Activated CD8-positive, alpha-beta T cell treated with anti-CD3 and anti-CD28 coated beads, Interleukin-2, amount 10 ng/mL, durations not matched to agents 7 days and 5 days (primary cell): ENCODE measurements at regions not wholly inside any gene's neighbourhood (a gene's known extent, or its start where the extent isn't known, plus 50 kb on each side); places are given as distances from the start of the nearest gene placed in this dataset.

Experiments
- ATAC-seq: fragments of 150-1000 bp; cut with Tn5 transposase; one replicate; pipeline ENCODE4 v1.10.0; 2021; ENCODE audit warnings: moderate library complexity
- CTCF ChIA-PET: fragments of 350-600 bp; sonication (Branson Sonifier 250); formaldehyde crosslinking; loops from one replicate; lab custom pipeline; 2021; ENCODE audit warnings: antibody characterized with exemption; lab: Charles Lee
- POLR2A ChIA-PET: fragments of 350-600 bp; sonication (Branson Sonifier 250); formaldehyde crosslinking; loops from one replicate; lab custom pipeline; 2021; ENCODE audit warnings: antibody characterized with exemption; lab: Charles Lee
- DNase-seq: peaks from one replicate; pipeline ENCODE4 v3.0.0-alpha.2; 2020
- H3K27ac Mint-ChIP-seq: one replicate; pipeline ENCODE4 v1.8.0; 2021; ENCODE audit warnings: mild to moderate bottlenecking, mixed read lengths
- H3K27me3 Mint-ChIP-seq: one replicate; pipeline ENCODE4 v1.8.0; 2021; ENCODE audit warnings: low read depth, mixed read lengths
- H3K36me3 Mint-ChIP-seq: one replicate; pipeline ENCODE4 v1.8.0; 2021; ENCODE audit warnings: low read depth, mixed read lengths
- H3K4me1 Mint-ChIP-seq: one replicate; pipeline ENCODE4 v1.8.0; 2021; ENCODE audit warnings: low read depth, mixed read lengths
- H3K4me3 Mint-ChIP-seq: one replicate; pipeline ENCODE4 v1.8.0; 2021; ENCODE audit warnings: mild to moderate bottlenecking, mixed read lengths
- H3K9me3 Mint-ChIP-seq: one replicate; pipeline ENCODE4 v1.8.0; 2022; ENCODE audit warnings: mixed read lengths; ENCODE audit not compliant: insufficient read depth

DNA sequence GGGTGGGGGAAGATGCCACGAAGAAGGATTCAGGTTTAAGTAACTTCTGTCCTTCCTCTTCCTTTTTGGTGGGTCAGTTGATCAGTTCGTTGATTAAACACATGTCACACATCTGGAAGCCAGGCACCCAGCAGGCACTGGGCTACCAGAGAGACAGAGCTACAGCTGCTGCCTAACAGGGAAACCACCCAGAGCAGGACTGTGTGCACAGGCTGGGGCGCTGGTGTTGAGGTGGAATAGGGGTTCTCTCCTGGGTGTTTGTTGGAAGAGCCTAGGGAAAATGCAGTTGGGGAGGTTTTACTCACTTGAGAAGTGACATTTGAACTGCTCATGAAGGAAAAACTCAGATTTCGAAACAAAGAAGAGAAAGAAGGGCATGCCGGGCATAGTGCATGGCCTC lies 152.4 kb downstream of the IRX5 start:
- POLR2A ChIA-PET = no interaction called here
- ATAC-seq (no peak), DNase-seq (no peak)
- Mint-ChIP-seq H3K4me3 (no peak overlapping the region), H3K27ac (no peak overlapping the region), H3K9me3 (no peaks in the 10 kb centered on the region), H3K27me3 (no peaks in the 10 kb centered on the region), H3K4me1 (no peaks in the 10 kb centered on the region), H3K36me3 (no peaks in the 10 kb centered on the region)
- CTCF ChIA-PET = no interaction called here

DNA sequence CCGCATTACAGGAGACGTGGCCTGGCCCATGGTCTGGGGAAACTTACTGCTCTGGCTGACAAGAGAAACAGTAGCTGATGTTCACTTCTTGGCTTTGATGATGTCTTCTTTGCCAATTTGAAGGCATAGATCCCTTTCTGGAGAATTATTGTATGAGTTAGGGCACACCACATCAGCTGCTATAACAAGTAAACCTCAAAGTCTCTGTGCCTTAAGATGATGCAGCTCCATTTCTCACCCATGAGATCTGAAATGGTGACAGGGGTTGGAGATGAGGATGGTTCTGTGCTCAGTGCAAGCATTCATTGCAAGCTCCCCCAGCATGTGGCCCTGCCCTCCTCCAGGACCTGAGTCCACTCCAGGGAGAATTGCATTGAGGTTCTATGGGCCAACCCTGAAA lies 157.4 kb downstream of the IRX5 start:
- ATAC-seq (no peak), DNase-seq (no peak)
- Mint-ChIP-seq H3K4me3 (no peak overlapping the region), H3K27ac (no peak overlapping the region), H3K9me3 (no peaks in the 10 kb centered on the region), H3K4me1 (no peaks in the 10 kb centered on the region), H3K36me3 (no peaks in the 10 kb centered on the region), H3K27me3 (no peaks in the 10 kb centered on the region)
- POLR2A ChIA-PET = no interaction called here
- CTCF ChIA-PET = no interaction called here

DNA sequence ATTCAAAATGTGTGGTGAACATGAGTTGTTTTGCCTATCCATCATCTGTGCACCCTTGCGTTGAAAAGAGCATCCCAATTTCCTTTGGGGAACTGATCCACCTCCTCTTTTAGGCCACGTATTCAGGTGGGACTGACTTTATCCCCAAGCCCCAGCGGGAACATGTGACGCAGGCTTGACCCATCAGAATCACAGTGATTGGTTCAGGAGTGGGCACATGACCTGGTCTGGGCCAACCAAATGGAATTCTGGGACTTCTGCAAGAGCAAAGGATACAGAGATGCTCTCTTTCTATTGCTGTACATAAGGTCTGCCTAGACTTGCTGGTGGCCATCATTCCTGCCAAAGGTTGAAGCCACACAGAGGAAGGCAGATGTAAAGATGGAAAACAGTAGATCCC lies 158.9 kb downstream of the IRX5 start:
- H3K27ac Mint-ChIP-seq = no peak overlapping the region
- no peaks in the 10 kb centered on the region for H3K4me1 Mint-ChIP-seq
- H3K9me3 Mint-ChIP-seq = no peaks in the 10 kb centered on the region

DNA sequence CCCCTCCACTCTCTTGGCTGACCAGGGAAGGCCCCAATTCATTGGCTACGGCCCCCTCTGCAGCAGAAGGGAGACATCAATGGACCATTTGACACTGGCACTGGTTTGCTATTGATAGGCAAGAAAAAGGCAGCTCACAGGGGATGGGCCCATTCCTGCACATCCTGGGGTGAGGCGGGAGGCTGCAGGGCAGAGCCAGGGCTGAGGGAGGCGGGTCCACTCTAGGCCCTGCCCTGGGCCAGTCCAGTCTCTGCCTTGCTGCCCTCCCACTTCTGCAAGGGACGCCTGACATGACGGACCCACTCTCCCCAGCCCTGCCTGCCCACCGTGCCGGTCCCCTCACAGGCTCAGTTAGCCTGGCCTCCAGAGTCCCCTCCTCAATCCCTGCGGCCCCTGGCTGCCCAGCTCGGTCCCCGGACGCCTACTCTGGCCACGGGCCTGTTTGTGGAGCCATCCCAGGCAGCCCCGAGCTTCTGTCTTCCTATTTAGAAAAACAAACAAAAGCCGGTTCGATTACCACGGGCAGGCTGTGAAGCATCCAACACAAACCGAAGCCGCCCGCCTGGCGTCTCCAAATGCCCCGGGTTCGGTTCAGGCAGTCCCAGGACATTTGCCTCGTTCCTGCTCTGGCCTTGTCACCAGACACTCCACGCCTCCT lies 160.7 kb downstream of the IRX5 start:
- Mint-ChIP-seq H3K4me1 (no peaks in the 10 kb centered on the region), H3K9me3 (no peaks in the 10 kb centered on the region), H3K36me3 (no peaks in the 10 kb centered on the region), H3K4me3 (no peak overlapping the region), H3K27me3 (no peaks in the 10 kb centered on the region), H3K27ac (no peak overlapping the region)
- no peak for DNase-seq
- POLR2A ChIA-PET = no interaction called here
- no peak for ATAC-seq
- CTCF ChIA-PET = no interaction called here

More for the DNA sequence above, 158.9 kb downstream of the IRX5 start:
- no peaks in the 10 kb centered on the region for H3K27me3 Mint-ChIP-seq
- ChIA-PET POLR2A (no interaction called here), CTCF (no interaction called here)
- DNase-seq = no peak
- no peak overlapping the region for H3K4me3 Mint-ChIP-seq
- ATAC-seq = no peak
- no peaks in the 10 kb centered on the region for H3K36me3 Mint-ChIP-seq

DNA sequence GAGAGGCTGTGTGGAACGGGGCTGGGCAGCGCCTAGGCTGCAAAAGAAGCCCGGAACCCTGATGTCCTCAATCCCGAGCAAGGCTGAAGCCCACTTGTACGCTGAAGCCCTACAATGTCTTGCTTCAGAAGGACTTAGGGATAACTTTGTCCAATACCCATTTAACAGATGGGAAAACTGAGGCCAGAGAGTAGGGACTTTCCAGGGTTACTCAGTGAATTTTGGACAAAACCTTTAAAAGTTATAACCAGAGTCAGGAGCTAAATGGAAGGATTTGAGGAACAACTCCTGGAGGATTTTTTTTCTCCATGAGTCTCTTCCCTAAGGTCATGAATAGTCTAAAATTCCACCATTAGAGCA lies 161.2 kb downstream of the IRX5 start:
- DNase-seq (no peak), ATAC-seq (no peak)
- ChIA-PET CTCF (no interaction called here), POLR2A (no interaction called here)
- H3K27ac Mint-ChIP-seq = no peak overlapping the region
- H3K4me3 Mint-ChIP-seq = no peak overlapping the region
- H3K9me3 Mint-ChIP-seq = no peaks in the 10 kb centered on the region
- no peaks in the 10 kb centered on the region for H3K27me3 Mint-ChIP-seq
- no peaks in the 10 kb centered on the region for H3K4me1 Mint-ChIP-seq
- no peaks in the 10 kb centered on the region for H3K36me3 Mint-ChIP-seq

DNA sequence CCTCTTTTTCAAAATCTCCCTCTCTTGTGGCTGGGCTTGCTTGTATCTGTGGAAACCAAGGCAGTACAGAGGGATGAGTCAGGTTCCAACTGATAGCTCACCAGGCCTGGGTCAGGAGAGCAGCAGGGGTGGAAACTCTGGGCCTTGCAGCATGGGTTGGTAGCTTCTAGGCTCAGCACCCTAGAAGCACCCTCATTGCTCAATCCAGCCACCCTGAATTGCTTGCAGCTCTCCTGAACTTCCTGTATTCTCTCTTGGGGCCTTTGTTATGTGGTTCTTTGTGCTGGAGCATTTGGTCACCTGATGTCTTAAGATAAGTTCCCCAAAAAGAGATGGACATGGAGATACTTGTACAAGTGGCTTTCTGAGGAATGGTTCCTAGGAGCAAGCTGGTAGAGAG lies 169.4 kb downstream of the IRX5 start:
- no peak overlapping the region for H3K27ac Mint-ChIP-seq
- no peak for ATAC-seq
- no peaks in the 10 kb centered on the region for H3K9me3 Mint-ChIP-seq
- no peak overlapping the region for H3K4me3 Mint-ChIP-seq
- ChIA-PET POLR2A (no interaction called here), CTCF (no interaction called here)
- no peak for DNase-seq
- no peaks in the 10 kb centered on the region for H3K27me3 Mint-ChIP-seq
- no peaks in the 10 kb centered on the region for H3K36me3 Mint-ChIP-seq
- no peaks in the 10 kb centered on the region for H3K4me1 Mint-ChIP-seq

DNA sequence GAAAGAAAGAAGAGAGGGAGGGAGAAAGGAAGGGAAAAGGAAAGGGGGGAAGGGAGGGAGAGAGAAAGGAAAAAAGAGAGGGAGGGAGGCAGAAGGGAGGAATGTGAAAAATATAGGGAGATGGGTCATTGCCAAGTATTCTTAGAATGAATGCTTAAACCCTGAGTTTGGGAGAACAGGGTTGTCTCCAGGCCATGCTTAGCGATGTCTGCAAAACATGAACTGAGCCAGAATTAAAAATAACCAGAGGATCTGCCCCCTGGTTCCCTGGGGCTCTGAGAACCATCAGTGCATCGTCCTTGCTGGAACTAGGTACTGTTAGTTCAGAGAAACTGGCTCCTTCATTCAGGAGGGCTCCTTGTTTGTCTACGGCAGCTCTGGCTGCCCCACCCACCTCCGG lies 170.4 kb downstream of the IRX5 start:
- H3K27ac Mint-ChIP-seq = no peak overlapping the region
- no peak for DNase-seq
- H3K27me3 Mint-ChIP-seq = no peaks in the 10 kb centered on the region
- ATAC-seq = no peak
- CTCF ChIA-PET = no interaction called here
- H3K4me3 Mint-ChIP-seq = no peak overlapping the region
- H3K9me3 Mint-ChIP-seq = no peaks in the 10 kb centered on the region
- H3K36me3 Mint-ChIP-seq = no peaks in the 10 kb centered on the region
- POLR2A ChIA-PET = no interaction called here
- no peaks in the 10 kb centered on the region for H3K4me1 Mint-ChIP-seq

DNA sequence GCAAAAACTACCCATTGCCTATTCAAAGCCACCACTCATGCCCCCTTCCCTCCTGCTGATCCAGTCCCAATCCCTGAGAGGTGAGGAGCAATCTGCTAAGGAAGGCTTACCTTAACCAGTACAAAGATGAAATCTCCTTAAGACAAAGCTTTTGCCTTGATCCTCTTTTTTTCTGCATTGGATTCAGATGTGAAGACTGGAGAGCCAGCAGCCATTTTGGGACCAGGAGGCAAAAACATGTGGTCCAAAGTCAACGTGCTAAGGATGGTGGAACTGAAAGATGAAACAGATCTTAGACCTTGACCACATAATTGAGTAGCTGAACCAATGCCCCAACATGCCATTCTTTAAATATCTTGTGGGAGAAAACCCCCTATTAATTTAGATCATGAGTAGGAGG lies 171.4 kb downstream of the IRX5 start:
- POLR2A ChIA-PET = no interaction called here
- Mint-ChIP-seq H3K27ac (no peak overlapping the region), H3K36me3 (no peaks in the 10 kb centered on the region), H3K27me3 (no peaks in the 10 kb centered on the region), H3K9me3 (no peaks in the 10 kb centered on the region), H3K4me3 (no peak overlapping the region), H3K4me1 (no peaks in the 10 kb centered on the region)
- CTCF ChIA-PET = no interaction called here
- ATAC-seq (no peak), DNase-seq (no peak)

DNA sequence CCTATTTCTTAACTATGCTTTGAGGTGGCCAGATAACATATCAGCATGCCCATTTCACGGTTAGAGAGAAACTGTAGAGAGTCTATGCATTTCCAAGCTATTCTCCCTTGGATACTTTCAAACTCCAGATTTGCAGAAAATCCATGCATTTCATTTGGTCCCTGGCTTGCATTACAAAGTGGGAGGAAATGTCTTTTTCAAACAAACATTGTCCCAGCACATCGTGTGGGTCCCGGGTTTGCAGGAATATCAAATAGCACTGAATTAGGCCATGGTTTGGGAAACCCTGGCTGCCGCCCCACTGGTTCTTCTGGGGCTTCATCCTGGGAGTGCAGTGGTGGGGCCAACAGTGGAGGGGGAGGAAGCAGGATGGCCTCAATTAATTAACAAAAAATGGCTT lies 171.9 kb downstream of the IRX5 start:
- ATAC-seq (no peak), DNase-seq (no peak)
- Mint-ChIP-seq H3K9me3 (no peaks in the 10 kb centered on the region), H3K27ac (no peak overlapping the region), H3K4me1 (no peaks in the 10 kb centered on the region), H3K27me3 (no peaks in the 10 kb centered on the region), H3K36me3 (no peaks in the 10 kb centered on the region), H3K4me3 (no peak overlapping the region)
- POLR2A ChIA-PET = no interaction called here
- CTCF ChIA-PET = no interaction called here

DNA sequence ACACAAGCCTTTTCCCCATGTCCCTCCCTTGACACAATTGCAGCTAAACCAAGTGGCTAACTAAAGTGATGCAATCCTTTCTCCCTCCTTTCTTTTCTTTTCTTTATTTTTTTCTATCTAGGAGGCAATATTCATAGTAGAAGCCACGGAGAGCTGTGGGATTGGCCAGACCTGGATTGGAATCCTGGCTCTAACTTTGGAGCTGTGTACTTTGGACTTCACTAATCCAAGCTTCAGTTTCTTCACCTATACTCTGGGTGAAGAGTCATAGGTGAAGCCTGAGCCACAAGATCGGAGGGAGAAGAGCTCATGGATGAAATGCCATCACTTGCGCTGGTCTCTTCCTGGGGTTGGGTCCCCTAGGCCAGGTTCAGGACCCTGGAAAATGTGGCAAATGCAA lies 177.2 kb downstream of the IRX5 start:
- DNase-seq (no peak), ATAC-seq (no peak)
- POLR2A ChIA-PET = no interaction called here
- CTCF ChIA-PET = no interaction called here
- H3K4me3 Mint-ChIP-seq = no peak overlapping the region
- no peaks in the 10 kb centered on the region for H3K27me3 Mint-ChIP-seq
- no peaks in the 10 kb centered on the region for H3K9me3 Mint-ChIP-seq
- H3K4me1 Mint-ChIP-seq = no peaks in the 10 kb centered on the region
- H3K27ac Mint-ChIP-seq = no peak overlapping the region
- H3K36me3 Mint-ChIP-seq = no peaks in the 10 kb centered on the region

DNA sequence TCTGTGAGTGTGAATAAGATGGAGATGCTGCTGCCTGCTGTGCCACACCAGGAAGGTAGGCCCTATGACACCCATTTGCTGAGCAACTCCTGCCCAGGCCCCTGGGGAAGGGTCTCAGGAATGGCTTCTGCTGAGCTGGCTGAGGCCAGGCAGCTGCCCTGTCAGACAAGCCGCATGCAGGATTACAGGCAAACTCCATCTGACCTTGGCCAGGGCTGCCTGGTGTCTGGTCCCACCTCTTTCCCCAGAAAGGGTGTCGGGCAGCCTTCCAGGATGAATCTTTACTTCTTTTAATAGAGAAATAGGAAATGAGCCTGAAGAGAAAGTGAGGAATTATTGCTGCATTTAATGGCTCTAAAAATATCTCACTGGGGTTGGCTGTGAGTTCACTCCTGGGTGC lies 182.5 kb downstream of the IRX5 start:
- Mint-ChIP-seq H3K4me1 (no peaks in the 10 kb centered on the region), H3K4me3 (no peak overlapping the region), H3K27ac (no peak overlapping the region), H3K9me3 (no peaks in the 10 kb centered on the region), H3K36me3 (no peaks in the 10 kb centered on the region), H3K27me3 (no peaks in the 10 kb centered on the region)
- ATAC-seq (no peak), DNase-seq (no peak)
- ChIA-PET CTCF (no interaction called here), POLR2A (no interaction called here)

DNA sequence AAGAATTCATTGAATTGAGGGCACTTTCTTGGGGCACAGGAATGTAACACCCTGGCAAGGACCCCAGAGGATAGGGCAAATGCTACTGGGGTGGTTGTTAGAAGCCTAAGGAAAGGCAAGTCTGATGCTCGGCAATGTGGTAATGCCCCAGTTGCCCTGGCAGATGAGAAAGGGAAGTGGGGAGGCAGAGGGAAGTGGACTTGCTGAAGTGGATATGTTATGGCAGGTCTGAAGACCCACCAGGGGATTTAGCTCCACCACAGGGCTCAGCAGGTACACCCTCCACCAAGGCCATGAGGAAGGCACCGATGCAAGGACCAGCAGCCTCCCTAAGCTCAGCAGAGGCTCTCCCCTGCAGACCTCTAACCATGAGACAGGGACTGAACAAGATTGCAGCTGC lies 184.8 kb downstream of the IRX5 start:
- ChIA-PET CTCF (no interaction called here), POLR2A (no interaction called here)
- Mint-ChIP-seq H3K27ac (no peak overlapping the region), H3K9me3 (no peaks in the 10 kb centered on the region), H3K4me1 (no peaks in the 10 kb centered on the region), H3K4me3 (no peak overlapping the region), H3K27me3 (no peaks in the 10 kb centered on the region), H3K36me3 (no peaks in the 10 kb centered on the region)
- DNase-seq = no peak
- ATAC-seq = no peak

DNA sequence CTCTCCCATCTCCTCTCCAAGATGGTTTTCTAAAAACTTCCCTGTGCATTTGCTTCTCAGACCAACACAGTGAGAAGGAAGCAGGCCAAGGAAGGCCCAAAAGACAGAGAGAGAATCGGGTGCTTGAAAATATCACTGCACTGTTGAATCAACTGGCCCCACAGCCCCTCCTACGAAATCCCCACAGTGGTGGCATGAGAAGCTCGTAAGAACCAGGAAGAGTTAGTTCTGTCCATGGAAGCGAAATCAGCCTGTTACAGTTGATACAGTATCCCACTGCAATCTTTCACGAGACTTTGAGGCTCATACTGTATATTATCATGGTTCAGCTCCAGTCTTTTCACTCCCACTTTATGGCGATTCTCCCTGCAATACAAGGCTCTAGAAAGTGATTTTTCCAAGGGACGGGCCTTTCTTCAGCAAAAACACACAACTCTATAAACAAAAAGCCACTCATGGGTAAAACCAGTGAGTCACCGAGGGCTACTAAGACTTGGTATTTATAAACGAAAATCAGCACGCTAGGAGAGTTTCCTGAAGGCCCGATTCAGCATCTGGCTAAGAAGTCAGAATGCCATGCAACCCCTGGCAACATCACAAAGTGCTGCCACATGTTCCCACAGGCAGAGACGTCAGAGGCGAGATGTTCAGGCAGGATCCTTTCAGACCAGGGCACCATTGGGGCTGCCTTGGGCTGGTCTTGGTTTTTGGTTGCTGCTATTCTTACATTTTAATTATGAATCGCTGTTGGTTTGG lies 185.7 kb downstream of the IRX5 start:
- H3K9me3 Mint-ChIP-seq = no peaks in the 10 kb centered on the region
- H3K4me3 Mint-ChIP-seq = no peak overlapping the region
- DNase-seq = no peak
- no peak for ATAC-seq
- H3K36me3 Mint-ChIP-seq = no peaks in the 10 kb centered on the region
- H3K4me1 Mint-ChIP-seq = no peaks in the 10 kb centered on the region
- POLR2A ChIA-PET = no interaction called here
- no peak overlapping the region for H3K27ac Mint-ChIP-seq
- CTCF ChIA-PET = no interaction called here
- H3K27me3 Mint-ChIP-seq = no peaks in the 10 kb centered on the region
